ENCODE measurements at regions not wholly inside any gene's neighbourhood (a gene's known extent, or its start where the extent isn't known, plus 50 kb on each side); places are given as distances from the start of the nearest gene placed in this dataset.

DNA sequence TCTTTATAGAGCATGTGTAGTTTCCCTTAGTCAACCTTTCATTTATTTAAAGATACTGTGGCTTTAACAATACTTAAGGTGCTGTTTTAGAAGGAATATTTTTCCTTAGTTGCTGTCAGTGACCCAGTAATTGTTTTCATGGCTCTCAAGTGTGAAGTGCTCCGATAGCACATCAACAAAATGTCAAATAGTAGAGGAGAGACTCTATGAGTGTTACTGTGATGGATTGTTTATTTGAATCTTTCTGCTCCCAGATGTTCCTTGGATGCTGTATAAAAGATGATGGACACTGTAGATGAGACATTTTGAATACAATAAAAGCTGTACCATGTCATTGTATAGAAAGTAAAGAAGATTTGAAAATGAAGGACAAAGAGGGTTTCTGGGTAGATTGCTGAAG, 1185.7 kb upstream of the C9orf72 start:
- no peak overlapping the region for H3K4me3 ChIP-seq (ENCODE audit: low read depth, low read length)
- TF ChIP-seq, protein P1, sequence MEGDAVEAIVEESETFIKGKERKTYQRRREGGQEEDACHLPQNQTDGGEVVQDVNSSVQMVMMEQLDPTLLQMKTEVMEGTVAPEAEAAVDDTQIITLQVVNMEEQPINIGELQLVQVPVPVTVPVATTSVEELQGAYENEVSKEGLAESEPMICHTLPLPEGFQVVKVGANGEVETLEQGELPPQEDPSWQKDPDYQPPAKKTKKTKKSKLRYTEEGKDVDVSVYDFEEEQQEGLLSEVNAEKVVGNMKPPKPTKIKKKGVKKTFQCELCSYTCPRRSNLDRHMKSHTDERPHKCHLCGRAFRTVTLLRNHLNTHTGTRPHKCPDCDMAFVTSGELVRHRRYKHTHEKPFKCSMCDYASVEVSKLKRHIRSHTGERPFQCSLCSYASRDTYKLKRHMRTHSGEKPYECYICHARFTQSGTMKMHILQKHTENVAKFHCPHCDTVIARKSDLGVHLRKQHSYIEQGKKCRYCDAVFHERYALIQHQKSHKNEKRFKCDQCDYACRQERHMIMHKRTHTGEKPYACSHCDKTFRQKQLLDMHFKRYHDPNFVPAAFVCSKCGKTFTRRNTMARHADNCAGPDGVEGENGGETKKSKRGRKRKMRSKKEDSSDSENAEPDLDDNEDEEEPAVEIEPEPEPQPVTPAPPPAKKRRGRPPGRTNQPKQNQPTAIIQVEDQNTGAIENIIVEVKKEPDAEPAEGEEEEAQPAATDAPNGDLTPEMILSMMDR (IDR thresholded peaks at IDR 0.05; ENCODE audit: low read depth, low read length), result no peak

DNA sequence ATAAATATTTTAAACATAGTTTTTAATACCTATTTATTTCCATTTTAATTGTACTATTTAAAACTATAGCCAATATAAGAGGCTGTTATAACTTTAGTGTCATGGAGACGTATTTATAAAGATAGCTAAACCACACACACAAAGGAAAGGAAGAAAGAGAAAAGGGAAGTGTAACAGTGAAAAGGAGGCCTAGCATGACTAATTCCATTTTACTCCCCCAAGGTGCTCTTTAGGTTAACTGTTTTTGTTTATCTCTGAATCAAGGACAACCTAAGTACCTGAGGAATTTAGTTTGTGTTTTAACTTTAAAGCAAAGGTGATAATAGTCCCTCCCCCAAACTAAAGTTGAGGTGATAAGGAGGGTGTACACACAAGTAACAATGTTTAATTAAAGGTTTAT, 1188.9 kb upstream of the C9orf72 start:
- TF ChIP-seq, protein P1 (IDR thresholded peaks at IDR 0.05; ENCODE audit: low read depth, low read length), result no peak
- H3K4me3 ChIP-seq (ENCODE audit: low read depth, low read length), result no peak overlapping the region

- no peak overlapping the region for H3K4me3 ChIP-seq (ENCODE audit: low read depth, low read length)
- TF ChIP-seq, protein P1 (IDR thresholded peaks at IDR 0.05; ENCODE audit: low read depth, low read length), result no peak
These were observed 1191.3 kb upstream of the C9orf72 start for GRCh38 chr9:28764532-28764931.

- TF ChIP-seq, protein P1 (IDR thresholded peaks at IDR 0.05; ENCODE audit: low read depth, low read length), result no peak
- no peak overlapping the region for H3K4me3 ChIP-seq (ENCODE audit: low read depth, low read length)
These were observed 1196.9 kb upstream of the C9orf72 start for GRCh38 chr9:28770226-28770625.

- no peak overlapping the region for H3K4me3 ChIP-seq (ENCODE audit: low read depth, low read length)
- TF ChIP-seq, protein P1 (IDR thresholded peaks at IDR 0.05; ENCODE audit: low read depth, low read length), result no peak
These were observed 1197.5 kb upstream of the C9orf72 start for GRCh38 chr9:28770827-28771226.

DNA sequence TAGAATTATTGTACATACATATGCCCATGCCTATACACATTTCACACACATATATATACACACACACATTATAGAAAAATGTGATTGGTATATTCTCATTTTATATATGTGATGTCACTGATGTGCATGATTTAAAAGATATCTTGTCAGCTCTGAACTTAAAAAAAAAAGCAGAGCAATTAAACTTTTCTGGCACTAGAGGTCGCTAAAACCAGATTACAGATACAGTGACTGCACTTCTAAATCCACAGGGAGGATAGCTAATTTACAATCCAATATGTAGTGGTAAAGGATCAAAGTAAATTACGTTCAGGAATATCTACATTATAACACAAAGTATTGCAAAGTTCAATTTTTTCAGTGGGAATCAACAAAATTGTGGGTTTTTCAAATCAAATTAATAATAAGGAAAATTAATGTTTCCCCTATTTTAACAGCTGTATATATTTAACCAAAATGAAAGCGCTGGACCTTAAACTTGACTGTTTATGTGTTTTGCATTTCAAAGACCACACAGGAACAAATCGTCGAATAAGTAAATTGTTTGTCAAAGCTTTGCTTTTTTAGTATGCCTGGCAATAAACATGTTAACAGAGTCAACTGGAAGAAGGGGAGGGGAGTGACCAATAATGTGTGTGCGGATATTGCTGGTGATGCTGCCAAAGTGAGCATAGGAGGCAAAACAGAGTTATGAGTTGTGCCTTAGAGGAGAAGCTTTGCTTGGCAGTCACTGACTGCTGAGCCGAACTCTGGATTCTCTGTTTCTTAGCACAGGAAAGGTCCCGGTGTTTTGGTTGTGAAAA, 1201.4 kb upstream of the C9orf72 start:
- TF ChIP-seq, protein P1 (IDR thresholded peaks at IDR 0.05; ENCODE audit: low read depth, low read length), result no peak
- no peak overlapping the region for H3K4me3 ChIP-seq (ENCODE audit: low read depth, low read length)

DNA sequence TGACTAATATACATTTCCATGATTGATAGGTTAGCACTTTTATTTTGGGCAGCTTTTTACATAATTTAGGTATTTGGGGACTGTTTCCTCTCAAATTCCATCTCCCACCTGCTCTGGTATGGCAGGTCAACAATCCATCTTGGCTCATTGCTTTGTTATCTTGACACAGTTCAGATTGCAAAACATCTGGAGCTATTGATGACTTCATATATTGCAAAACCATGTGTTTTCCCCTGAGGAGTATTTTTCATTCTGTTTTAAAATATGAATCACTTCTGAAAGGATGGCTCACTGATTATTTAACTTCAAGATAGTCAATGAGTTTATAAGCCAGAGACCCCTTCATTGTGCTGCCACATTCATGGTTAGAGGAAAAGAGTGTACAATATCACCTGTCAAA, 1206.0 kb upstream of the C9orf72 start:
- TF ChIP-seq, protein P1 (IDR thresholded peaks at IDR 0.05; ENCODE audit: low read depth, low read length), result no peak
- H3K4me3 ChIP-seq (ENCODE audit: low read depth, low read length), result no peak overlapping the region

Measured in WI38 (cell line).